Kidney (tissue), 13 donors: ENCODE measurements at regions not wholly inside any gene's neighbourhood (a gene's known extent, or its start where the extent isn't known, plus 50 kb on each side); places are given as distances from the start of the nearest gene placed in this dataset.

Source experiments
- DNase-seq, 5 donors: peaks; one replicate each; pipeline ENCODE4 v3.0.0-alpha.2; 2013 to 2020
- FAIRE-seq: peaks from 2 replicates; lab custom pipeline; 2012; peaks lifted over from hg19 to GRCh38; lab: Jason Lieb, UNC
- H3K27ac ChIP-seq, 2 donors: one replicate each; pipeline ENCODE4 v1.7.0; 2013; ENCODE audit warnings: low read depth in 2 of 2, low read length in 2 of 2, inconsistent platforms in 1 of 2
- H3K27me3 ChIP-seq: one replicate; pipeline ENCODE4 v1.7.1; 2013; ENCODE audit warnings: low read length, inconsistent platforms; ENCODE audit not compliant: control insufficient read depth, insufficient read depth
- H3K36me3 ChIP-seq, 3 donors: one replicate each; pipeline versions ENCODE4 v1.7.0 to v1.7.1; 2013; ENCODE audit warnings: low read length in 3 of 3, control low read depth in 1 of 3, inconsistent platforms in 1 of 3; ENCODE audit not compliant: insufficient read depth in 3 of 3, control insufficient read depth in 2 of 3
- H3K4me1 ChIP-seq, 3 donors: one replicate each; pipeline versions ENCODE4 v1.7.0 to v1.7.1; 2013; ENCODE audit warnings: low read length in 3 of 3, inconsistent platforms in 1 of 3, low read depth in 1 of 3; ENCODE audit not compliant: control insufficient read depth in 2 of 3, insufficient read depth in 2 of 3
- H3K4me3 ChIP-seq, 3 donors: one replicate each; pipeline versions ENCODE4 v1.7.0 to v1.8.1; 2013; ENCODE audit warnings: low read length in 3 of 3, control low read depth in 1 of 3, inconsistent platforms in 1 of 3
- H3K9ac ChIP-seq, 3 donors: one replicate each; pipeline versions ENCODE4 v1.7.0 to v1.7.1; 2013; ENCODE audit warnings: low read length in 3 of 3, control low read depth in 1 of 3, inconsistent platforms in 1 of 3
- H3K9me3 ChIP-seq, 3 donors: one replicate each; pipeline versions ENCODE4 v1.7.0 to v1.7.1; 2013; ENCODE audit warnings: low read length in 3 of 3, control low read depth in 1 of 3, inconsistent platforms in 1 of 3; ENCODE audit not compliant: control insufficient read depth in 2 of 3, insufficient read depth in 1 of 3
- intact Hi-C: fragments of 100-400 bp; cut with DNase I; formaldehyde crosslinking; loops from one replicate; pipeline ENCODE4 v1.11.1; 2022
- TF ChIP-seq, protein P1 (sequence below): IDR thresholded peaks from 3 replicates; pipeline ENCODE4 v1.5.1; 2012; ENCODE audit warnings: mild to moderate bottlenecking, moderate library complexity, borderline replicate concordance; ENCODE audit not compliant: insufficient read depth; ENCODE audit errors: extremely low read depth
- donor health status: control.
- donor health status: control.
- donor health status: control.
- donor health status: control.
- donor health status: control.
- donor health status: DM: yes; HTN: yes; CAD: no.
- donor health status: Normal renal cell carcinoma (clear cell type).

DNA sequence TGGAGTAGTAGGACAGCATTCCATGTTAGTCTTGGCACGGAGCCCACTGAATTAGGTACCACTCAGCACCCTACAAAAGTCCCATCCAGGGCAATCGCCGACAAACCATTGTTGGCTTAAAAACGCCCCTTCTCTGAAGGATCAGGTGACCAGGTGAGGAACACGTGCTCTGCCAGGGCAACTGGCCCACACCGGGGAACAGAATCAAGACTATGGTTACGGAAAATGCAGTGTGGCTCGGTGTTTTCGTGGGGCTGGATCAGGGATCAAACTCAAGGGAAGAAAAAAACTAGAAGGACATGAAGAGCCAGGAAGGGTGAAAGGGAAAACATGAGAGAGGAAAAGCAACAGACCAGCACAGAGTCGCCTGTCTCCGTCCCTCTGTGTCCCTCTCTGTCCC is 177.8 kb upstream of the ARID1B start:
- Histone ChIP-seq H3K36me3 (no peaks in the 10 kb centered on the region), H3K27me3 (no peaks in the 10 kb centered on the region), H3K9ac (no peak overlapping the region), H3K4me3 (no peak overlapping the region), H3K4me1 (no peaks in the 10 kb centered on the region), H3K27ac (no peak overlapping the region), H3K9me3 (no peaks in the 10 kb centered on the region)
- no peak for FAIRE-seq
- no peak for DNase-seq
- TF ChIP-seq, protein P1, sequence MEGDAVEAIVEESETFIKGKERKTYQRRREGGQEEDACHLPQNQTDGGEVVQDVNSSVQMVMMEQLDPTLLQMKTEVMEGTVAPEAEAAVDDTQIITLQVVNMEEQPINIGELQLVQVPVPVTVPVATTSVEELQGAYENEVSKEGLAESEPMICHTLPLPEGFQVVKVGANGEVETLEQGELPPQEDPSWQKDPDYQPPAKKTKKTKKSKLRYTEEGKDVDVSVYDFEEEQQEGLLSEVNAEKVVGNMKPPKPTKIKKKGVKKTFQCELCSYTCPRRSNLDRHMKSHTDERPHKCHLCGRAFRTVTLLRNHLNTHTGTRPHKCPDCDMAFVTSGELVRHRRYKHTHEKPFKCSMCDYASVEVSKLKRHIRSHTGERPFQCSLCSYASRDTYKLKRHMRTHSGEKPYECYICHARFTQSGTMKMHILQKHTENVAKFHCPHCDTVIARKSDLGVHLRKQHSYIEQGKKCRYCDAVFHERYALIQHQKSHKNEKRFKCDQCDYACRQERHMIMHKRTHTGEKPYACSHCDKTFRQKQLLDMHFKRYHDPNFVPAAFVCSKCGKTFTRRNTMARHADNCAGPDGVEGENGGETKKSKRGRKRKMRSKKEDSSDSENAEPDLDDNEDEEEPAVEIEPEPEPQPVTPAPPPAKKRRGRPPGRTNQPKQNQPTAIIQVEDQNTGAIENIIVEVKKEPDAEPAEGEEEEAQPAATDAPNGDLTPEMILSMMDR, result no peak
- intact Hi-C loops, result no loop called here

DNA sequence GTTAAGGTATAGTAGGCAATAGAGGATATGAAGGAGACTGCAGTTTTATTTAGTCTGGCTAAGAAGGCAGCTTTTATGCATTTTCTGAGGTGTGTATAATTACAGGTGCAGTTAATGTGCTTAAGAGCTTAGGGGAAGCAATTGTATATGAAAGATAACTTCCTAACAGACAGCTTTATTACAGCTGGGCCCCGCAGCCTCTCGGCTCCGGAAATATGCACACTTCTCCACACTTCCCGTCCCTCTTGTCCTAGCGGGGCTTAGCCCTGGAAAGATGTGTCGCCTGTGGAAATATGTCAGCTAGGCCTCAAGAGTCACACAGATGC is 178.4 kb upstream of the ARID1B start:
- H3K36me3 ChIP-seq, result no peaks in the 10 kb centered on the region
- H3K27me3 ChIP-seq, result no peaks in the 10 kb centered on the region
- no peak for FAIRE-seq
- DNase-seq, result peak in 2 of 5 donors; percentile 18 to 25
- peak overlapping the region in 1 of 3 donors; percentile 31 for H3K4me3 ChIP-seq
- H3K9me3 ChIP-seq, result no peaks in the 10 kb centered on the region
- intact Hi-C loops, result no loop called here
- TF ChIP-seq, protein P1, result no peak
- no peak overlapping the region for H3K9ac ChIP-seq
- H3K4me1 ChIP-seq, result no peaks in the 10 kb centered on the region
- H3K27ac ChIP-seq, result no peak overlapping the region

DNA sequence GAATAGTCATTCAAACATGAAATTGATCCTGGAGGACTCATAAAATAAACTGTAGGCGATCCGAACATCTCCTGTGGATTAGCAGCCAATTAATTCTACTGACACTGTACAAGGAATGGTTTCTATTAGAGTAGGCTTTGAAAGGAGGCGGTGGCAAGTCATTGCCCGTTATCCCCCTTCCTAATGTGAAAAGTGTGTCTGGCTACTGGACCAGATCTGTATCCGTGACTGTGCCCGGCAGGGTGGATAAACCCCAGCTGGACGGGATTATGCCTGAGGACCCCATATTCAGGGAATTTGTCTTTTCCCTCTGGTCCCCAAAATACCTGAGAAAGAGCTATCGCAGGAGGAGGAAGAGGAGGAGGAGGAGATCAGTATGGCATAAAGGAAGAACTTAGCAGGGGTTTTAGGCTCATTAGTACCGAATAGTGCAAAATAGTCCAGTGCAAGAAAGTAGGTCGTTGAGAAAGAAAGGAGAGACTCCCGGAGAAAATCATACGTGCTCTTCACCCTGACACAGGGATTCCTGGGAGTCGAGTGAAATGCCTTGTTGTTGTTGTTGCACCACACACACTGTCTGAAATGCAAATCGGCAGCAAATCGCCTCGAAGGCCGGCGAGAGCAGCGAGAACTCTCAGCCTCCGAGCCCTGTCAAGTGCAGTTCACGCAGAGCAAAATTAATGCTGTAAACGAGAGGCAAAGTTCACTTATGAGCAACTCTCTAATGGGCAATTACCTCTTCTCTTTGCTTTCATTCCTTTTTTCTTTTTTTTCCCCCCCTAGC is 178.9 kb upstream of the ARID1B start:
- TF ChIP-seq, protein P1, result no peak
- no peak overlapping the region for H3K27ac ChIP-seq
- H3K9me3 ChIP-seq, result no peaks in the 10 kb centered on the region
- intact Hi-C loops, result no loop called here
- H3K9ac ChIP-seq, result no peak overlapping the region
- H3K4me3 ChIP-seq, result peak overlapping the region in 1 of 3 donors; percentile 31
- no peaks in the 10 kb centered on the region for H3K4me1 ChIP-seq
- H3K27me3 ChIP-seq, result no peaks in the 10 kb centered on the region
- DNase-seq (peak in 2 of 5 donors; percentile 18 to 22), FAIRE-seq (no peak)
- H3K36me3 ChIP-seq, result no peaks in the 10 kb centered on the region

- H3K9ac ChIP-seq, result no peak overlapping the region
- intact Hi-C loops, result no loop called here
Observed at GRCh38 chr6:156597095-156597494, 180.1 kb upstream of the ARID1B start.

More at GRCh38 chr6:156597095-156597494, 180.1 kb upstream of the ARID1B start:
- TF ChIP-seq, protein P1, result no peak
- Histone ChIP-seq H3K9me3 (no peaks in the 10 kb centered on the region), H3K36me3 (no peaks in the 10 kb centered on the region), H3K27me3 (no peaks in the 10 kb centered on the region), H3K4me1 (no peaks in the 10 kb centered on the region), H3K27ac (no peak overlapping the region), H3K4me3 (no peak overlapping the region)
- no peak for DNase-seq
- no peak for FAIRE-seq
